ENCODE measurements at regions not wholly inside any gene's neighbourhood (a gene's known extent, or its start where the extent isn't known, plus 50 kb on each side); places are given as distances from the start of the nearest gene placed in this dataset.

GRCh38 chr1:208362011-208362410 lies 117.8 kb upstream of the PLXNA2 start:
- intact Hi-C loops (cut with DNase I): no loop called here
- H3K9me3 ChIP-seq: no peaks in the 10 kb centered on the region
- no peak for TF ChIP-seq CTCF (IDR thresholded peaks at IDR 0.05)
- no peaks in the 10 kb centered on the region for H3K27me3 ChIP-seq
- no peak for DNase-seq (ENCODE audit: low spot score in 2 of 2)
- no peak overlapping the region for H3K4me3 ChIP-seq
- no peaks in the 10 kb centered on the region for H3K36me3 ChIP-seq
- no peak overlapping the region for H3K27ac ChIP-seq
- no peaks in the 10 kb centered on the region for H3K4me1 ChIP-seq

GRCh38 chr1:208366559-208366958 lies 122.4 kb upstream of the PLXNA2 start:
- Histone ChIP-seq H3K4me1 (no peaks in the 10 kb centered on the region), H3K36me3 (no peaks in the 10 kb centered on the region), H3K4me3 (no peak overlapping the region), H3K27me3 (no peaks in the 10 kb centered on the region), H3K27ac (no peak overlapping the region), H3K9me3 (no peaks in the 10 kb centered on the region)
- DNase-seq (ENCODE audit: low spot score in 2 of 2): no peak
- no peak for TF ChIP-seq CTCF (IDR thresholded peaks at IDR 0.05)
- intact Hi-C loops (cut with DNase I): no loop called here

GRCh38 chr1:208369045-208369444 lies 124.9 kb upstream of the PLXNA2 start:
- Histone ChIP-seq H3K27me3 (no peaks in the 10 kb centered on the region), H3K4me1 (no peaks in the 10 kb centered on the region), H3K27ac (no peak overlapping the region), H3K4me3 (no peak overlapping the region), H3K9me3 (no peaks in the 10 kb centered on the region), H3K36me3 (no peaks in the 10 kb centered on the region)
- no peak for DNase-seq (ENCODE audit: low spot score in 2 of 2)
- TF ChIP-seq CTCF (IDR thresholded peaks at IDR 0.05): no peak
- intact Hi-C loops (cut with DNase I): no loop called here

GRCh38 chr1:208369658-208370057 lies 125.5 kb upstream of the PLXNA2 start:
- Histone ChIP-seq H3K27ac (no peak overlapping the region), H3K27me3 (no peaks in the 10 kb centered on the region), H3K9me3 (no peaks in the 10 kb centered on the region), H3K36me3 (no peaks in the 10 kb centered on the region), H3K4me3 (no peak overlapping the region), H3K4me1 (no peaks in the 10 kb centered on the region)
- no peak for TF ChIP-seq CTCF (IDR thresholded peaks at IDR 0.05)
- intact Hi-C loops (cut with DNase I): no loop called here
- no peak for DNase-seq (ENCODE audit: low spot score in 2 of 2)

- TF ChIP-seq CTCF (IDR thresholded peaks at IDR 0.05): no peak
- Histone ChIP-seq H3K4me1 (no peaks in the 10 kb centered on the region), H3K27ac (no peak overlapping the region), H3K36me3 (no peaks in the 10 kb centered on the region), H3K4me3 (no peak overlapping the region), H3K9me3 (no peaks in the 10 kb centered on the region), H3K27me3 (no peaks in the 10 kb centered on the region)
- intact Hi-C loops (cut with DNase I): no loop called here
- no peak for DNase-seq (ENCODE audit: low spot score in 2 of 2)
These were observed 130.3 kb upstream of the PLXNA2 start for GRCh38 chr1:208374391-208374941.

- Histone ChIP-seq H3K9me3 (no peaks in the 10 kb centered on the region), H3K4me1 (no peaks in the 10 kb centered on the region), H3K36me3 (no peaks in the 10 kb centered on the region), H3K27me3 (no peaks in the 10 kb centered on the region), H3K4me3 (no peak overlapping the region), H3K27ac (no peak overlapping the region)
- intact Hi-C loops (cut with DNase I): no loop called here
- DNase-seq (ENCODE audit: low spot score in 2 of 2): no peak
- no peak for TF ChIP-seq CTCF (IDR thresholded peaks at IDR 0.05)
These were observed 137.3 kb upstream of the PLXNA2 start for GRCh38 chr1:208381481-208381880.

All from ascending aorta (tissue), 2 donors.